Tibial nerve (tissue), 4 donors: ENCODE measurements at regions not wholly inside any gene's neighbourhood (a gene's known extent, or its start where the extent isn't known, plus 50 kb on each side); places are given as distances from the start of the nearest gene placed in this dataset.

ENCODE experiments used
- CTCF ChIP-seq, 5 experiments: fragments of 200-600 bp in 3 of 5; fragments of 450-650 bp in 2 of 5; sonication (generic) in 3 of 5; IDR thresholded peaks; one replicate each; pipeline ENCODE4 v1.5.1; 2016 to 2019; ENCODE audit warnings: antibody characterized with exemption in 5 of 5, mild to moderate bottlenecking in 3 of 5, moderate library complexity in 2 of 5
- EP300 ChIP-seq, 2 donors: sonication (generic); formaldehyde crosslinking; IDR thresholded peaks; one replicate each; pipeline ENCODE4 v1.6.1; 2017; ENCODE audit warnings: antibody characterized with exemption in 2 of 2, mild to moderate bottlenecking in 1 of 2
- POLR2A ChIP-seq, 2 donors: fragments of 450-650 bp; IDR thresholded peaks; one replicate each; pipeline ENCODE4 v1.6.1; 2017; ENCODE audit warnings: antibody characterized with exemption in 2 of 2, mild to moderate bottlenecking in 2 of 2, moderate library complexity in 2 of 2

- TF ChIP-seq CTCF (IDR thresholded peaks at IDR 0.05) (no peak), POLR2A (IDR thresholded peaks at IDR 0.05) (no peak), EP300 (IDR thresholded peaks at IDR 0.05) (no peak)
These were observed 111.1 kb upstream of the ACSL4 start for GRCh38 chrX:109843963-109844751.
